B cell (primary cell): ENCODE measurements at regions not wholly inside any gene's neighbourhood (a gene's known extent, or its start where the extent isn't known, plus 50 kb on each side); places are given as distances from the start of the nearest gene placed in this dataset.

ENCODE experiments used
- ATAC-seq: fragments of 200-7000 bp; cut with Tn5 transposase; one replicate; pipeline ENCODE4 v1.10.0; 2021; ENCODE audit warnings: low read depth, mild to moderate bottlenecking, moderate number of reproducible peaks, moderate library complexity
- CTCF ChIA-PET: fragments of 350-600 bp; sonication (Branson Sonifier 250); formaldehyde crosslinking; loops from one replicate; lab custom pipeline; 2021; ENCODE audit warnings: antibody characterized with exemption, inconsistent platforms; lab: Charles Lee
- POLR2A ChIA-PET: fragments of 350-600 bp; sonication (Branson Sonifier 250); formaldehyde crosslinking; loops from one replicate; lab custom pipeline; 2021; ENCODE audit warnings: antibody characterized with exemption; lab: Charles Lee
- DNase-seq: peaks from one replicate; pipeline ENCODE4 v3.0.0; 2013
- H2AFZ ChIP-seq: 2 replicates; pipeline ENCODE4 v1.6.1; 2012; ENCODE audit warnings: mild to moderate bottlenecking, low read depth, low read length; ENCODE audit not compliant: insufficient read depth, poor library complexity, severe bottlenecking
- H3K27ac ChIP-seq, 2 donors: 1 replicate in 1 of 2; 2 replicates in 1 of 2; pipeline ENCODE4 v1.5.1; 2012 to 2013; ENCODE audit warnings: low read length in 2 of 2, mild to moderate bottlenecking in 2 of 2, moderate library complexity in 1 of 2
- H3K27me3 ChIP-seq, 4 experiments: fragments of 200-600 bp in 1 of 4; sonication (generic) in 1 of 4; replicated peaks in 1 of 4; 1 replicate in 2 of 4; 2 replicates in 2 of 4; pipeline versions ENCODE4 v1.6.1 to v1.7.0; 2013 to 2016; ENCODE audit warnings: low read length in 3 of 4, mild to moderate bottlenecking in 2 of 4, mixed read lengths in 1 of 4, moderate library complexity in 1 of 4; ENCODE audit not compliant: insufficient read depth in 4 of 4, control insufficient read depth in 3 of 4; ENCODE audit errors: control extremely low read depth in 1 of 4
- H3K36me3 ChIP-seq, 2 experiments: replicated peaks in 1 of 2; 1 replicate in 1 of 2; 2 replicates in 1 of 2; pipeline versions ENCODE4 v1.6.1 to v1.7.1; 2013; ENCODE audit warnings: low read length in 1 of 2; ENCODE audit not compliant: insufficient read depth in 2 of 2, control insufficient read depth in 1 of 2; ENCODE audit errors: control extremely low read depth in 1 of 2, extremely low read depth in 1 of 2
- H3K4me1 ChIP-seq, 2 donors: fragments of 200-600 bp in 1 of 2; sonication (generic) in 1 of 2; 1 replicate in 1 of 2; 2 replicates in 1 of 2; pipeline versions ENCODE4 v1.5.1 to v1.6.1; 2013 to 2017; ENCODE audit warnings: low read length in 2 of 2; ENCODE audit not compliant: control insufficient read depth in 2 of 2, insufficient read depth in 2 of 2
- H3K4me2 ChIP-seq: replicated peaks from 2 replicates; pipeline ENCODE3; 2012; ENCODE audit warnings: mild to moderate bottlenecking, low read depth, low read length; ENCODE audit not compliant: poor library complexity, severe bottlenecking
- H3K4me3 ChIP-seq, 5 experiments: fragments of 200-600 bp in 1 of 5; sonication (generic) in 1 of 5; 1 replicate in 3 of 5; 2 replicates in 2 of 5; pipeline versions ENCODE4 v1.5.1 to v1.7.0; 2011 to 2016; ENCODE audit warnings: low read length in 4 of 5, mild to moderate bottlenecking in 4 of 5, low read depth in 2 of 5, control low read depth in 1 of 5, moderate library complexity in 1 of 5; ENCODE audit not compliant: insufficient read depth in 1 of 5; ENCODE audit errors: control extremely low read depth in 1 of 5, extremely low read depth in 1 of 5
- H3K79me2 ChIP-seq: fragments of 200-600 bp; sonication (generic); one replicate; pipeline ENCODE4 v1.6.0; 2016; ENCODE audit warnings: low read length; ENCODE audit not compliant: control insufficient read depth, insufficient read depth
- H3K9ac ChIP-seq: fragments of 200-600 bp; sonication (generic); 2 replicates; pipeline ENCODE4 v1.6.1; 2017; ENCODE audit warnings: mild to moderate bottlenecking, low read length, moderate library complexity
- H3K9me3 ChIP-seq, 3 donors: one replicate each; pipeline versions ENCODE4 v1.6.1 to v1.7.1; 2013; ENCODE audit warnings: low read length in 2 of 3; ENCODE audit not compliant: control insufficient read depth in 2 of 3, insufficient read depth in 1 of 3; ENCODE audit errors: control extremely low read depth in 1 of 3
- H4K20me1 ChIP-seq: 2 replicates; pipeline ENCODE4 v1.6.0; 2012; ENCODE audit warnings: mild to moderate bottlenecking, low read length; ENCODE audit not compliant: insufficient read depth, control insufficient read depth, poor library complexity, severe bottlenecking
- H3K27ac Mint-ChIP-seq: one replicate; pipeline ENCODE4 v1.8.0; 2021; ENCODE audit warnings: mixed read lengths
- H3K27me3 Mint-ChIP-seq: one replicate; pipeline ENCODE4 v1.8.0; 2021; ENCODE audit warnings: mixed read lengths
- H3K4me1 Mint-ChIP-seq: one replicate; pipeline ENCODE4 v1.8.0; 2021; ENCODE audit warnings: mixed read lengths
- H3K4me3 Mint-ChIP-seq: one replicate; pipeline ENCODE4 v1.8.0; 2021; ENCODE audit warnings: mixed read lengths
- H3K9me3 Mint-ChIP-seq: one replicate; pipeline ENCODE4 v1.8.0; 2022; ENCODE audit warnings: mixed read lengths; ENCODE audit not compliant: insufficient read depth
- CTCF ChIP-seq: fragments of 200-600 bp; IDR thresholded peaks from one replicate; pipeline ENCODE4 v1.8.0; 2022; ENCODE audit warnings: antibody characterized with exemption, mild to moderate bottlenecking
- EZH2 ChIP-seq: IDR thresholded peaks from 2 replicates; pipeline ENCODE4 v1.6.1; 2012; ENCODE audit warnings: borderline replicate concordance, low read depth, mild to moderate bottlenecking, moderate library complexity, low read length; ENCODE audit not compliant: insufficient read depth, poor library complexity, severe bottlenecking
- WGBS: methylation state at CpG from one replicate; pipeline ENCODE4 v1.1.5; 2013; ENCODE audit warnings: missing lambda C conversion rate; ENCODE audit not compliant: insufficient coverage; 5-methylcytosine and 5-hydroxymethylcytosine counted together
- intact Hi-C: fragments of 100-400 bp; cut with micrococcal nuclease; formaldehyde crosslinking; loops from one replicate; pipeline ENCODE4 v1.10.0; 2022

GRCh38 chr16:82439678-82440293 is 187.0 kb upstream of the CDH13 start:
- DNase-seq (no peak), ATAC-seq (no peak)
- H3K9ac ChIP-seq = no peak overlapping the region
- no peak overlapping the region for H3K27ac ChIP-seq
- Mint-ChIP-seq H3K9me3 (peaks cover 2% of the 10 kb centered on the region), H3K4me3 (no peak overlapping the region), H3K27me3 (peaks cover 13% of the 10 kb centered on the region), H3K27ac (no peak overlapping the region), H3K4me1 (no peaks in the 10 kb centered on the region)
- WGBS = 67% methylated on average over 2 of the region's 7 CpGs
- intact Hi-C loops = no loop called here
- no peak for TF ChIP-seq CTCF
- TF ChIP-seq EZH2 = no peak
- ChIA-PET CTCF (no interaction called here), POLR2A (no interaction called here)
- H3K4me2 ChIP-seq = no peak overlapping the region
- H3K79me2 ChIP-seq = no peaks in the 10 kb centered on the region
- no peak overlapping the region for H2AFZ ChIP-seq
- no peaks in the 10 kb centered on the region for H3K9me3 ChIP-seq
- no peak overlapping the region for H3K4me3 ChIP-seq
- H3K4me1 ChIP-seq = no peaks in the 10 kb centered on the region
- H4K20me1 ChIP-seq = no peaks in the 10 kb centered on the region
- H3K27me3 ChIP-seq = no peaks in the 10 kb centered on the region
- no peaks in the 10 kb centered on the region for H3K36me3 ChIP-seq

- Histone ChIP-seq H3K27ac (no peak overlapping the region), H3K27me3 (no peaks in the 10 kb centered on the region), H3K9me3 (no peaks in the 10 kb centered on the region), H4K20me1 (no peaks in the 10 kb centered on the region), H3K9ac (no peak overlapping the region), H3K4me3 (no peak overlapping the region), H3K4me1 (no peaks in the 10 kb centered on the region), H3K79me2 (no peaks in the 10 kb centered on the region), H3K36me3 (no peaks in the 10 kb centered on the region), H3K4me2 (no peak overlapping the region), H2AFZ (no peak overlapping the region)
- Mint-ChIP-seq H3K4me1 (no peaks in the 10 kb centered on the region), H3K4me3 (no peak overlapping the region), H3K27ac (no peak overlapping the region), H3K9me3 (no peaks in the 10 kb centered on the region), H3K27me3 (peaks cover 3% of the 10 kb centered on the region)
- WGBS = no CpG with 5 or more reads among the region's 2 CpGs
- no peak for DNase-seq
- intact Hi-C loops = no loop called here
- TF ChIP-seq EZH2 = no peak
- no peak for TF ChIP-seq CTCF
- no peak for ATAC-seq
- ChIA-PET POLR2A (no interaction called here), CTCF (no interaction called here)
These were observed 193.7 kb upstream of the CDH13 start for GRCh38 chr16:82433042-82433441.
